Mammary epithelial cell (primary cell): ENCODE measurements at regions not wholly inside any gene's neighbourhood (a gene's known extent, or its start where the extent isn't known, plus 50 kb on each side); places are given as distances from the start of the nearest gene placed in this dataset.

Source experiments
- CTCF ChIP-seq, 2 donors: IDR thresholded peaks in 1 of 2; conservative IDR thresholded peaks in 1 of 2; 2 replicates each; pipeline ENCODE4 v1.5.1; 2011 to 2012; ENCODE audit warnings: inconsistent platforms in 2 of 2, low read length in 2 of 2, mild to moderate bottlenecking in 2 of 2, control low read depth in 1 of 2, low read depth in 1 of 2; ENCODE audit not compliant: insufficient read depth in 1 of 2; ENCODE audit errors: extremely low read depth in 1 of 2
- EZH2 ChIP-seq: IDR thresholded peaks from 2 replicates; pipeline ENCODE4 v1.6.1; 2012; ENCODE audit warnings: low read length, inconsistent platforms, borderline replicate concordance

- TF ChIP-seq CTCF (conservative IDR thresholded peaks at IDR 0.05 in 1 of 2, IDR thresholded peaks at IDR 0.05 in 1 of 2; ENCODE audit: extremely low read depth in 1 of 2, insufficient read depth in 1 of 2, low read depth in 1 of 2, low read length in 2 of 2) (no peak), EZH2 (no peak)
Measured at GRCh38 chr16:86828653-86829052, 250.3 kb downstream of the FOXL1 start.
